Cardiac septum (tissue), 1 donor: ENCODE measurements at regions not wholly inside any gene's neighbourhood (a gene's known extent, or its start where the extent isn't known, plus 50 kb on each side); places are given as distances from the start of the nearest gene placed in this dataset.

Experiments
- DNase-seq: peaks from one replicate; pipeline ENCODE4 v3.0.0-alpha.2; 2020; ENCODE audit warnings: low spot score
- intact Hi-C: fragments of 100-400 bp; cut with DNase I; formaldehyde crosslinking; loops from one replicate; pipeline ENCODE4 v1.14.0; 2022
- donor health status: DM: no; HTN: no; CAD: no.

- intact Hi-C loops, result no loop called here
Measured at GRCh38 chr12:3987571-3987970, 114.4 kb upstream of the PARP11 start.

GRCh38 chr12:3980504-3981272, 107.5 kb upstream of the PARP11 start:
- DNase-seq, result no peak
- intact Hi-C loops, result no loop called here

More at GRCh38 chr12:3987571-3987970, 114.4 kb upstream of the PARP11 start:
- no peak for DNase-seq

- intact Hi-C loops, result no loop called here
- DNase-seq, result no peak
Measured at GRCh38 chr12:3977621-3978020, 104.4 kb upstream of the PARP11 start.

- no peak for DNase-seq
- intact Hi-C loops, result no loop called here
Measured at GRCh38 chr12:3976351-3976938, 103.2 kb upstream of the PARP11 start.

- intact Hi-C loops, result no loop called here
- no peak for DNase-seq
Measured at GRCh38 chr12:3975652-3976051, 102.5 kb upstream of the PARP11 start.

GRCh38 chr12:3974883-3975282, 101.7 kb upstream of the PARP11 start:
- intact Hi-C loops, result no loop called here
- DNase-seq, result no peak

- no peak for DNase-seq
- intact Hi-C loops, result no loop called here
Measured at GRCh38 chr12:3973973-3974644, 100.9 kb upstream of the PARP11 start.

- DNase-seq, result no peak
- intact Hi-C loops, result no loop called here
Measured at GRCh38 chr12:3973269-3973884, 100.2 kb upstream of the PARP11 start.

GRCh38 chr12:3972576-3972975, 99.4 kb upstream of the PARP11 start:
- intact Hi-C loops, result no loop called here

GRCh38 chr12:3968523-3968922, 95.3 kb upstream of the PARP11 start:
- no peak for DNase-seq
- intact Hi-C loops, result no loop called here

More at GRCh38 chr12:3972576-3972975, 99.4 kb upstream of the PARP11 start:
- no peak for DNase-seq

GRCh38 chr12:3967556-3968160, 94.5 kb upstream of the PARP11 start:
- intact Hi-C loops, result no loop called here
- no peak for DNase-seq

- intact Hi-C loops, result no loop called here
- DNase-seq, result no peak
Measured at GRCh38 chr12:3966376-3966775, 93.2 kb upstream of the PARP11 start.

- intact Hi-C loops, result no loop called here
- DNase-seq, result no peak
Measured at GRCh38 chr12:3965046-3965445, 91.8 kb upstream of the PARP11 start.

GRCh38 chr12:3964439-3964838, 91.2 kb upstream of the PARP11 start:
- DNase-seq, result no peak
- intact Hi-C loops, result no loop called here

GRCh38 chr12:3962631-3963483, 89.7 kb upstream of the PARP11 start:
- no peak for DNase-seq
- intact Hi-C loops, result no loop called here

- DNase-seq, result no peak
- intact Hi-C loops, result no loop called here
Measured at GRCh38 chr12:3961591-3961990, 88.4 kb upstream of the PARP11 start.

GRCh38 chr12:3959799-3960560, 86.8 kb upstream of the PARP11 start:
- no peak for DNase-seq
- intact Hi-C loops, result no loop called here

GRCh38 chr12:3958534-3958933, 85.3 kb upstream of the PARP11 start:
- no peak for DNase-seq
- intact Hi-C loops, result no loop called here
